NCI-H524 treated with DMSO at 0.1 percent for 48 hours (cell line): ENCODE measurements at regions not wholly inside any gene's neighbourhood (a gene's known extent, or its start where the extent isn't known, plus 50 kb on each side); places are given as distances from the start of the nearest gene placed in this dataset.

Experiments used
- DNase-seq: peaks from one replicate; lab custom pipeline; 2025; lab: John Stamatoyannopoulos, UW

DNA sequence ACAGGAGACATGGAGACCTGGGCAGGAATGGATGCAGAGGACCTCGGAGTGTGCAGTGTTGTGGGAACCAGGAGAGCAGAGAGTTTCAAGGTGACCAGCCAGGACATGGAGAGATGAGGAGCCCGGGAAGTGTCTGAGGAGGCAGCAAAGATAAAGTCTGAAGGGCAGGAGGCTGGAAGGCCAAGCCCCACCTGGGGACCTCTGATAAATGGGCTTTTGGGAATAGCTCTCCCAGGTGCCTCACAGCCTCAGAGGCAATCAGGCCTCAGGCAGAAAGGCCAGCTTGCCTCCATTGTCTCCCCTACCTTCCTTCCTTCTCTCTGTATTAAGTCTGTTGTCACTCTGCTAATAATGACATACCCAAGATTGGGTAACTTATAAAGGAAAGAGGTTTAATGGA is 97.5 kb upstream of the TPM1 start:
- DNase-seq = no peak

DNA sequence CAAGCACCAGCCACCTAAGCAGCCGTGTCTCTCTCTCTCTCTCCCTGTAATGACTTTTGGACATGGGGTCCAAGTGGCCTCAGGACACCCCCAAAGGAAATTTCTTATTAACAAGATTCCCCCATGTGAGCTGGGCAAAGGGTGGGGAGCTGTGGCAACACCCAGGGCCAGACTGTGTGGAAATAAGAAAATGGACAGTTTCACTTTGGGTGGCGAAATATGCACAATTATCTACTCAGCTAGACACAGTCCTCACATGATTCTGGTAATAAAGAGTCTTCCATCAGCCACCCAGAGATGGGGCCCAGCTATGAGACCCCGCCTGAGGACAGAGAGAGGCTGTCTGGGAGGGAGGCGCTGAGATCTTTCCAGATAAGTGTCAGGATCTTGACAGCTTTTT is 96.8 kb upstream of the TPM1 start:
- DNase-seq = no peak

DNA sequence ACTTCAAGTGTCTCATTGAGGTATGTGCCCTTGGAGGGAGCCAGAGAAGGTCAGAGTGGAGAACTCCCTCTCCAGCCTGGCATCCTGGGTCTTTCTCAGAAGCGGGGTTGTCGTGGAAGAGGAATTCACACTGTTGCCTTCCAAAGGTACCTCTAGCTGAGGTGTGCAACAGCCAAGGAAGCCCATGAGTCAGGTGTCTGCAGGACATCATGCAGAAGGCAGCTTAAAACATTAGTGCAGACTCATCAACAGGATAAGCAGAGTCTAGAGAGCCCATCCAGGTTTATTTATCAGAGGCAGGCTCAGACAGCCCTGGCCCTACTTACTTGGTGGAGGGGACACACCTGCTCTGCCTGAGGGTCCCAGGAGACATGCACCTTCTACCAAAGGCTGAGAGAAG is 95.6 kb upstream of the TPM1 start:
- no peak for DNase-seq

DNA sequence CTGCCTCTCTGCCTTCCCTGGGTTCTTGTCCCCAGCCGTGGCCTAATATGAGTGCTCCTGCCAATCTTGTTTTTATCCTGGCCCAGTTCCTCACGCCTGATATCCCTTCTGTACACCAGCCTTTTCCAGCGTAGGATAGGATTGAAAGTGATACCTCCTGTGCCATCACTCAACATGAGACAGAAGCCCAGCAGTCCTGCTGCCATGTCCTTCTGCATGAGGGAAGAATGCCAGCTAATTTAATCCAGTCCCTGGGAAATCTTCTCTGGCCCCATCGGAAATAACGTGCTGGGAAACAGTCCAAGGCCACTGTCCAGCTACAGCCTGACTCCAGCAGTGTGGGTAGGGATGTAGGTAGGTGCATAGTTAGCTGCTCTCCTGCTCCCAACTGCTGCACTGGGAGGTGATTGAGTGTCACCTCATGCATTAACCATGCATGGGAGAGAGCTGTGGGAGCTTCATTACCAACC is 92.0 kb upstream of the TPM1 start:
- no peak for DNase-seq

DNA sequence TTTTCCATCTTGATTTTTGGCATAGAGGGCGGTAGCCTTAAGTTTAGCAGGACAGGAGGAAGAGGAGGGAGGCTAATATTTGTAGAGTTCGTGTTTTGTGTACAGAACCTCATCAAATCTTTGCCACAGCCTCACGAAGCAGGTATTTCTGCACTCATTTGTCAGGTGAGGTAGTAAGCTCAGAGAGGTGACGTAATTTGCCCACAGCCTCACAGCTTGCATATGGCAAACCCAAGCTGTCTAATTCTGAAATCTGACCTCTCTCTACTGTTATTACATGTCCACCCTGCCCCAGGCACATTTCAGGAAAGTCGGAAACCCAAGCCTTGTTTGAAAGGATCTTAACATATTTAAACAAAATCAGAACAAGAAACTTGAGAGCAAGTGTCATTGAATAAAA is 91.1 kb upstream of the TPM1 start:
- DNase-seq = peak; percentile 22

DNA sequence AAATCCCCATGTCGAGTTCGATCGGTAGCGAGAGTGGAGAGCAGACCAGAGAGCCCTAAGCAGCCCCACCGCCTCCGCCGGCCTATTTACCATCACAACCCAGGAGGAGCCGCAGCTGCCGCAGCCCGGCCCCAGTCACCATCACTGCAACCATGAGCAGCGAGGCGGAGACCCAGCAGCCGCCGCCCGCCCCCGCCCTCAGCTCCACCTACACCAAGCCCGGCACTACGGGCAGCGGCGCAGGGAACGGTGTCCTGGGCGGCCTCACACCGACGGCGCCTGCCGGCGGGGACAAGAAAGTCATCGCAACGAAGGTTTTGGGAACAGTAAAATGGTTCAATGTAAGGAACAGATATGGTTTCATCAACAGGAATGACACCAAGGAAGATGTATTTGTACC is 89.5 kb upstream of the TPM1 start:
- DNase-seq = no peak

DNA sequence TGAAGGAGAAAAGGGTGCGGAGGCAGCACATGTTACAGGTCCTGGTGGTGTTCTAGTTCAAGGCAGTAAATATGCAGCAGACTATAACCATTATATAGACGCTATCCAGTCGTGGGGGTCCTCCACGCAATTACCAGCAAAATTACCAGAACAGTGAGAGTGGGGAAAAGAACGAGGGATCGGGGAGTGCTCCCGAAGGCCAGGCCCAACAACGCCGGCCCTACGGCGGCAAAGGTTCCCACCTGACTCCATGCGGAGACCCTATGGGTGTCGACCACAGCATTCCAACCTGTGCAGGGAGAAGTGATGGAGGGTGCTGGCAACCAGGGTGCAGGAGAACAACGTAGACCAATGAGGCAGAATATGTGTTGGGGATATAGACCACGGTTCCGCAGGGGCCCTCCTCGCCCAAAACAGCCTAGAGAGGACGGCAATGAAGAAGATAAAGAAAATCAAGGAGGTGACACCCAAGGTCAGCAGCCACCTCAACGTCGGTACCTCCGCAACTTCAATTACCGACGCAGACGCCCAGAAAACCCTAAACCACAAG is 89.0 kb upstream of the TPM1 start:
- no peak for DNase-seq

DNA sequence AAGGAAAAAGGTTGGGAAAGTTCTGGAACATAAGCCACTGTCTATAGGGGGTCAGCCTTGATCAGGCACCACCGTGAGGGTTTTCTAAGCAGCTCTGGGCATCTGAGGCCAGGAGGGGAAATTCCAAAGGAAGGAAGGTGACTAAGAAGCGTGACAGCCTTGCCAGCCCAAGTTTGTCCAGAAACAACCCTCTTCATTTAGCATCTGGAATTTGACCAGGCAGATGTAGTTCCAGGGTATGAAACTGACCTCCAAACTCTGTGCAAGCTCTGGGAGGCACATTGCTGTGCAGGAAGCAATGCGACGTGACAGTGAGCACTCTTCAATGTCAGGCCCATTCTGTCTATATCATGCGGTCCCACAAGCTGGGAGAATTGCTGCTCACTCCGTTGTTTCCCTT is 85.4 kb upstream of the TPM1 start:
- no peak for DNase-seq

DNA sequence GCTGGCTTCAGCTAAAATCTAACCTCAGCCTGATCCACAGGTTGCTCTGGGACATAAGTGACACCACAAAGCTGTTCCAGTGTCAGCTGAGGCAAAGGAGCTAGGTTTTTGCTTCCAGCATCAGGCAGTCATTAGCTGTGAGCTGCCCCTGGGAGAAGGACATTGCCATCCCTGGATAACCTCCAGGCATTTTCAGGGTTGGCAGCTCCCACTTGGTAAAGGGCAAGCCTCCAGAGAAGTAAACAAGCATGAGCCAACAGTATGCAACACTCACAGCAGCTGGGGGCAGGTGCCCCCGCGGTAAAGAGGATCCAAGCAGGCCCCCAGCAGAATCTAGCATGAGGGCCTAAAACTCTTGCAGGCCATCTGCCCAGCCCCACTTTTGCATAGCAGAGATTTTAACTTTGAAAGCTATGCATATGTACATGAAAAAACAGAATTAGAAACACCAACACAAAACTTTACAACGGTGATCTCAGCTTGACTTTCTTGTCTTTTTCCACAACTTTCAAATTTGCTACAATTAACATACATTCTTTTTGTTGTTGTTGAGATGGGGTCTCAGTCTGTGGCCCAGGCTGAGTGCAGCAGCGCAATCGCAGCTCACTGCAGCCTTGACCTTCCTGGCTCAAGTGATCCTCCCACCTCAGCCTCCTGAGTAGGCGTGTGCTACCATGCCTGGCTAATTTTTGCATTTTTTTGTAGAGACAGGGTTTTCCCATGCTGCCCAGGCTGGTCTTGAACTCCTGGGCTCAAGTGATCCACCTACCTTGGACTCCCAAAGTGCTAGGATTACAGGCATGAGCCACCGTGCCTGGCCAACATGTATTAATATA is 83.8 kb upstream of the TPM1 start:
- no peak for DNase-seq

DNA sequence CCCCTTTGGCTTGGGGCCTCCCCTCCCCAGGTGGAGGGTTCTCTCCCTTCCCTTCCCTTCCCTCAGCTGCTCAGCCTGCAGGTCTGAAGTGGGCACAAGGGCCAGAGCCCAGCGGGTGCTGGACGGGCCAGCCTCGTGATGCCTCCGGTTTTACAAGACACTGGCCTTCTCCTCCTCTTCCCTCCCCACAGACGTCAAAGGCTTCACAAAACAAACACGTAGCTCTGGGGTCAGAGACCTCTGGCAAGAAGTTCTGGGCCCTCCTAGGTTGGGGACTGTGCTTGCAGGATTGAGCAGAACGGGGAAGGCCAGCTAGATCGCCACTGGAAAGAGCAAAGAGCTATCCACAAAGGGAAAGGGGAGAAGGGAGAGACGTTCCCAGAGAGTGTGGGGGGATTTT is 81.4 kb upstream of the TPM1 start:
- DNase-seq = no peak

DNA sequence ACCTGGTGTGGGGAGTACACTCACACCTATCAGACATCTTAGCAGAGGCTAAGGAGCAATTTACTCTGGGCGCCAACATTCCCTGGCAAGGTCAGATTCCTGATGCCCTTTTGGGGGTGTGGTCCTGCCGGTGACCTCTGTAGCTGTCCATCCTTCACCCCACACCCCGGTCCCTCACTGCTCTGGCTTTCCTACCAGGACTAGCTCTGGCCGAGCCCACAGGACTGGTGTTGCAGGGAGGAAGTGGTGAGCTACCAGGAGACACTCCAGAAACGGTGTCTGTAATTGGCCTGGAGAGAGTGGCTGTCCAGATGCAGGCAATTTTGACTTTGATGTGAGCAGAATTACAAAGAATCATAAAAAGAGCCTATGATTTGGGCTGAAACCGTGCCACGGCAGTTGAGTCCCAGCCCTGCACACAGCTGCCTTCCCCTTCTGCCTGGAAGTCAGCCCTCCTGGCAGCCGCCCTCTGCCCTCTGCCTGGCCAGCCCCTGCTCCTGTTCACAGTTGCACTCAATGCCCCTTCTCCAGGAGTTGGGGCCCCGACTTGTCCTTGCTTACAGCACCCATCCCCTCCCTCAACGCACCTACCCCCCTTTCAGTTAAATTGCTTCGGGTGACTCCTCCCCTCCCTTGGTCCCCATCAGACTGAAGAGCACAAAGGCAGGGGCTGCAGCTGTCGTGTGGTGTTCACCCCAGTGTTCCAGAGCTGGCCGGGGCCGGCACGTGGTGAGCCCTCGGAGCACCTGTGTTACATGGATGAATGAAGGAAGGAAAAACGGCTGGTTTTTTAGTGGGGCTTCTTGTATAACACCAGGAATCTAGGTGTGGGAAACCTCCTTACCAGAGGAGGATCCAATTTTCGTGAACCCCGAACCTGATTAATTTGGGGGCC is 80.2 kb upstream of the TPM1 start:
- no peak for DNase-seq

DNA sequence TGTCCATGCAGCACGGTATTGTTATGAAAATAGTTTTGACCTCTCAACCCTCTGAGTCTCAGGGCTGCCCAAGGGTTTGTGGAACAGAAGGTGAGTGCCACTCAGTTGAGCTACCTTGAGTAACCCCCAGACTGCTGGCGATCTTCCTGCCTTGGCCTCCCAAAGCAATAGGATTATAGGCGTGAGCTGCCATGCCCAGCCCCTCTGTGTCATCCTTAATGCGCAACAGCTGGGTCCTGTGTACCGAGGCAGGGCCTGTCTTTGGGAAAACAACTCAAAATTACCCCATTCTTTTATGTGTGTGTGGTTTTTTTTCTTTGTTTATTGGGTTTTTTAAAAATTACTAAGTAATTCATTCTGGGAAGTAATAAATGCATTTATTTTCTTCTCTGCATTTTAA is 78.3 kb upstream of the TPM1 start:
- no peak for DNase-seq

DNA sequence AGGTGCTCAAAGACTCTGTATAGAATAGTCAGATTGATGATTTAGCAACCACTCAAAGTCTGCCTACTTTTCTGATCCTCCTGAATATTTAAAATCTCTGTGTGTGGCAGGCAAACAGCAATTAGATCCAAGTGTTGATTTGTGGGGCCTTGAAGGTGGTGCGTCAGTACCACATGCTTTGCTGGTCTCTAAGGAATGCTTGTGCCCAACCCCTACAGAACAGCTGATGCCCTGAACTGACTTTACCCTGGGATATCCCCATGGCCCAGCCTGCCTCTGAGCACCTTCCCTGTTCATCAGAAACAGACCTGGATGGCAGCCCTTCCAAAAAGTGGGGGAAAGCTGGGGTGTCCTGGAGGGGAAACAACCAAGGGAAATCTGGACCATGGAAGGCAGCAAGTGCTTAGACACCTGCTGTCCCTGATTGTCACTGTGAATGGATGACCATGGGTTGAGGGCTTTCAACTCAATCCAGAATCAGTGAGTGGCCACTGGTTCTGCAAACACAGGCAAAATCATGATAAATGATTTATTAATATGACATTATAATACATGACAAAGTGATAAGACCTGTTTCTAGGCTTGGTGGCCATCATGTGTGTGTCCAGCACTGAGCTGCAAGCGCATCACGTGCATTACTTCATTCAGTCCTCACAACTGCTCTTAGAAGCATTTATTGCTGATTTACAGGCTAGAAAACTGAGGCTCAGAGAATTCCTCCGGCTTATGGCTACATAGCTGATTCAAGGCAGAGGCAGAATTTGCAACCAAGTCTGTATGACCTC is 76.1 kb upstream of the TPM1 start:
- no peak for DNase-seq

DNA sequence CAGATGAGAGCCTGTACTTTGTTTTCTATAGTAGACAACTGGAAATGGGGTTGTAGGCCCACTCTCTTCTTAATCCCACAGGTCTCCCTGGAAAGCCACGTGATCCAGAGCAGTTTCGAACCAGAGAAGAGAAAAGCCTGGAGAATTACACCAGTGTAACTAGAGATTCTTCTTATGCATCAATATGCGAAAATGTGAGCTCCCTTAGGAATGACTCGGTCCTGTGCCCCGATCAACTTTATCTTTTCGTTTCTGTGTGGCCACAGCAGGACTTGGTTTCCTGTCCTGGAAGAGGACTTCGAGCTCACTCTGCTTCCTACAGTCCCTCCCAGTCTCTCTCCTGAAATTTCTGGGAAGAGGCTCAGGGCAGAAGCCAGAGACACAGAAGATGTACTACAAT is 73.8 kb upstream of the TPM1 start:
- DNase-seq = no peak

DNA sequence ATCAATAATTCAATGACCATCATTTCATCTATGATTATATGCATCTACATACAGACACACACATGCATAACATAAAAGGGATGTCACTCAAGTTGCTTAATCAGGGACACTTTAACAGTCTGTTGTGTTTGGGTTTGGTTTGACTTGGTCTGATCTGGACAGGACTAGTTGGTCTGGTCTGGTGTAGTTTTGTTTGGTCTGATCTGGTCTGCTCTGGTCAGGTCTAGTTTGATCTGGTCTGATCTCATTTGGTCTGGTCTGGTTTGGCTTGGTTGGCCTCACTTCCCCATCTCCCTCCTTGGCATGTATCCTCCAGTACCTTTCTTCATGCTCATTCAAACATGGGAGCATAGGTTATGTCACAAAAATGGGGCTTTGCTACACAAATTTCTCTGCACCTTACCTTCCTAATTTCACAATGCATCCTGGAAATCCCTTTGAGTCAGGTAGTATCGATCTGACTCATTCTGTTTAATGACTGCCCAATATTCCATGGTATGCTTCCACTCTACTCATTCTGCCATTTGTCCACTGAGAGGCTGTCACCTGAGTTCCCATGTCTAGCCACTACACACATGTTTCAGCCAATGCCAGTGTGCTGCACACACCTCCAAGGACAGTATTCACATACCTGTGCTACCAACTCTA is 73.0 kb upstream of the TPM1 start:
- DNase-seq = no peak

DNA sequence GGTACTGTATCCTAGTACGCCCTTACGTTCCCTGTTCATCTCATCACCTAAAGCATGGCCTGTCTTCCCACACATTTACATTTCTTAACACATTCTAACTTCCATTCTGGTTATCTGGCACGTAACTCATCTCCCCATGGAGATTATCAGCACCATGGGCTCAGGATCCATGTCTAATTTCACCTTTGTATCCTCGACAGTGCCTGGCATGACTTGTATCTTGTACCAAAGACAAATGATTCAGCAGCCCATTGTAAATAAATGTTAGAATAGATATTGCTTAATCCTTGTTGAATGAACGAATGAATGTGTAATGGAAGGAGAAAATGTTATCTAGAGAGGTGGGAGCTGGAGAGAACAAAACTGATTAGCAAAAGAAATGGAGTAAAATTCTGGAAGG is 69.7 kb upstream of the TPM1 start:
- no peak for DNase-seq

DNA sequence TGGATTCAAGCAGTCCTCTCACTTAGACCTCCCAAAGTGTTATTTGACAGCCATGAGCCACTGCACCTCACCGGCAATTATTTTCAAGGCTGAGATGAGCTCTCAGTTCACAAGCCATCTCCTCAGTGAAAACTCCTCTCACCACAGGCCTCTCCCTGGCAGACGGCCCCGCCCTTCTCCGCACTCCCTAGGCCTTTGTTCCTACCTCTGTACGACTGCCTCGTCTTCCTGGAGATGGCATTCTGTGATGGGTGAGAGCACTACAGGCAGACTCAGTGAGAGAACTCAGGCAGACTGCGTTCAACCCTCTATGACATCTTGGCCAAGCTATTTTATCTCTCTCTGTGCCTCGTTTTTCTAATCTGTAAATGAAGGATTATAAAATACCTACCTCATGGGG is 67.0 kb upstream of the TPM1 start:
- no peak for DNase-seq

DNA sequence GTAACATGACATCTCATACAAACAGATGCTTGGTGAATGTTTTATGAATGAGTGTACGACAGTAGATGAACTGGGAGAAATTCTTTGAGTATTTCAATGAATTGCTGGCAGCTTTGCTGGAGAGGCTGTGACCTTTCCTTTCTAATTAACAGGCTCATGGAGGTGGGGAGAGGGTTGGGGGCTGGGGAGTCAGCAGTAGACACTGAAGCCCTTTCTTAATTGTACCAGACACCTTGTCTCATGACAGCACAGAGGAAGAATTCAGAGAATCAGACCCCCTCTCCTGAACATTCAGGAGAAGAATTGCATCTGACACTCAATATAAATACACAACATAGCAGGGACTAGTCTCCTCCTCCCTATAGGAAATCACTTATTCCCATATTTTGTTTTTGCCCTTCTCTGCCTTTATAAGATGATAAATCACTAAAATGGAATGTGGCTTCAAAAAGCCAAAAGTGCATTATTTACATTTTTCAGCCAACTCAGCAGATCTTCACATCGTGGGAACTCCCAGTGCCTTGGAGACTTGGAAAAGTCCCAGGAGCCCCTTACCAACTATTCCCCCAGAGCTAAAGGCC is 66.2 kb upstream of the TPM1 start:
- DNase-seq = no peak

DNA sequence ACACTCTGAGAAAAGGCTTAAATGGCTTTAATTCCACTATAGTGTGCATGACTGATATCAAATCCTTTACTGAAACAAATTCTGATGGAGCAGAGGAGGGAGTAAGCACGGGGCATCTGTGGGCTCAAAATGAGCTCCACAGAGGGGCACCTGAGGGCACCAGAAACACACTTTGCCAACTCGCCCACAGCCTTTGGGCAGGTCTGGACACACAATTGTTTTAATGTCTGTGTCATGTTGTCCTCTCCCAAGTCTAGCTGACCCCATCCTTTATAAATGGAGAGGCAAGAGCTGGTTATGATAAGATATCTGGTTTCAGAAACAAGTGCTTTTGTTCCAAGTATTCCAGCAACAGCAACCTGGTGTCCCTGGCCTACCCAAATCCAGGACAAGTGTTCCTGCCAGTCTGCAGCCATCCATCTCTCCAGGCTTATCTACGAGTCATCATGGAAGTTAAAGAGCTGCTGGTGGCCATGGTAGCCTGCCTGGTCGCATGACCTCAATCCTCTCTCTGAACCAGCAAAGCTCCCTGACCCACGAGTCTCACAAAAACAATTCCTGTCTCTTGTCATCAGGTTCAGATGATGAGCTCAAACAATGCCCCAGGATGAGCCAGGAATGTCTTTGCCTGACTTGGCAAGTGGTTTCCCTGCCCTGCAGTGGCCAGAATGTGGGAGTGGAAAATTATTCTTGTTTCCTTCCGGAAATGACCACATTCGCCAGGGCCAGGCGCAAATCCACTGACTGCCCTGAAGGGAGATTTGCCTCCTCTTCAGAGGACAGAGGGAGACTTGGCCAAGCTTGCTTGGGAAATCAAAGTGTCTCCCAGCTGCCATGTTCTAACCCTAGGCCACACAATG is 64.4 kb upstream of the TPM1 start:
- DNase-seq = no peak

DNA sequence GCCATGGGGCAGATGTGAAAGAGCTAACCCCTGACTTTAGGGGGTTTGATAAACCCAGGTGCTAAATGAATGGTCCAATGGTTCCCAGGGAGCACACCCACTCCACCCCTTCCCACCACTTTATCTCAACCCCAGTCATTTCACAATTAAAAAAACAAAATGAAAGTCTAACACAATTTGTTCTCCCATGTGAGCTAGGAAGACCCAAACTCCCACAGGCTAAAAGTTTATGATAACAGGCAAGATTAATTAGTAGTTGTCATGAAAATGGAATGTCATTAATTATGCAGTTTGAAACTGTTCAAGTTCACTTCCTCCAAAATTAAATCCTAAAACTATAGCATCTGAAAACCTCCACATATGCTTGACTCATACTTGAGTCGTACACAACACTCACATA is 63.3 kb upstream of the TPM1 start:
- no peak for DNase-seq
